ENCODE measurements at regions not wholly inside any gene's neighbourhood (a gene's known extent, or its start where the extent isn't known, plus 50 kb on each side); places are given as distances from the start of the nearest gene placed in this dataset.

DNA sequence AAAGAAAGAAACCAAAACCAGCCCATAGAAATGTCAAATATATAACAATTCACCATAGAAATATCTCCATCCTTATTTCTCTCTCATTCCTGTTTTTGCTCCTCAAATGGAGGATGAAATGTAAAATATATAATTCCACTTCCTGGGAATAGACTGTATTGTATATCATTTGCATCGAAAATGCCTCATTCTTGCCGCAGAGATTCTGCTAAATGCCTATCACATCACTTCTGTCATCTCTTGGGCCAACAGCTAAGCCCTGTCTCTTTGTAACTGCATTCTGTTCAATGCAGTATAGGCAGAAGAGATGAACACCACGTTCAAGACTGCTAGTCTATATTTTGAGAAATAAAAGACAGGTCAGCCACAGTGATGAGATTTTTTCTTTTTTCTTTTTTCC is 956.3 kb upstream of the SOX9 start:
- 64 to 79% (median 72%) methylated on average over 3 of the region's 3 CpGs for whole genome bisulfite sequencing, 3 donors
- Histone ChIP-seq H3K27ac (no peak overlapping the region), H3K36me3 (no peaks in the 10 kb centered on the region), H3K9me3 (no peaks in the 10 kb centered on the region), H3K4me3 (no peak overlapping the region), H3K4me1 (ENCODE audit: insufficient read depth) (no peaks in the 10 kb centered on the region), H3K27me3 (peaks cover 4% of the 10 kb centered on the region)
- TF ChIP-seq, protein P1, sequence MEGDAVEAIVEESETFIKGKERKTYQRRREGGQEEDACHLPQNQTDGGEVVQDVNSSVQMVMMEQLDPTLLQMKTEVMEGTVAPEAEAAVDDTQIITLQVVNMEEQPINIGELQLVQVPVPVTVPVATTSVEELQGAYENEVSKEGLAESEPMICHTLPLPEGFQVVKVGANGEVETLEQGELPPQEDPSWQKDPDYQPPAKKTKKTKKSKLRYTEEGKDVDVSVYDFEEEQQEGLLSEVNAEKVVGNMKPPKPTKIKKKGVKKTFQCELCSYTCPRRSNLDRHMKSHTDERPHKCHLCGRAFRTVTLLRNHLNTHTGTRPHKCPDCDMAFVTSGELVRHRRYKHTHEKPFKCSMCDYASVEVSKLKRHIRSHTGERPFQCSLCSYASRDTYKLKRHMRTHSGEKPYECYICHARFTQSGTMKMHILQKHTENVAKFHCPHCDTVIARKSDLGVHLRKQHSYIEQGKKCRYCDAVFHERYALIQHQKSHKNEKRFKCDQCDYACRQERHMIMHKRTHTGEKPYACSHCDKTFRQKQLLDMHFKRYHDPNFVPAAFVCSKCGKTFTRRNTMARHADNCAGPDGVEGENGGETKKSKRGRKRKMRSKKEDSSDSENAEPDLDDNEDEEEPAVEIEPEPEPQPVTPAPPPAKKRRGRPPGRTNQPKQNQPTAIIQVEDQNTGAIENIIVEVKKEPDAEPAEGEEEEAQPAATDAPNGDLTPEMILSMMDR (IDR thresholded peaks at IDR 0.05) = no peak
- TF ChIP-seq POLR2A (IDR thresholded peaks at IDR 0.05) = no peak
- no peak for TF ChIP-seq EP300 (IDR thresholded peaks at IDR 0.05)
- DNase-seq = no peak
- intact Hi-C loops (cut with DNase I) = no loop called here

DNA sequence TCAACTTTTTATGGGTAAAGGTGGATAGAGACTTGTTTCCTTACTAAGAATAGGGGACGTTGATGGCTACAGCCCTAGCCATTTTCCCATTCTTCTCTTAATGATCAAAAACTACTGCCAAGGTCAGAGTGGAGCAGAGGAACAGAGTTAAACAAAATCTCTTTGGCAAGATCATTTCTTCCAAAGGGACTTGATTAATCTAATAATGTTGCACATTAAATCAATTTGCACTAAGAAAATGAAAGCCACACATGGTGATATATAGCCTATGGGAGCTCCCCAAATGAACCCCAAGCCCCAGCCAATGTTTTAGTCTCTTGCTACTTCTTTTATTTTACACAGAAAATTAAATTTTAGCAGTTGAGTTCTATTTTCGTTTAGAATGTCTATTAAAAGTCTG is 954.5 kb upstream of the SOX9 start:
- no peak for DNase-seq
- Histone ChIP-seq H3K9me3 (no peaks in the 10 kb centered on the region), H3K36me3 (no peaks in the 10 kb centered on the region), H3K4me1 (ENCODE audit: insufficient read depth) (no peaks in the 10 kb centered on the region), H3K27ac (no peak overlapping the region), H3K4me3 (no peak overlapping the region), H3K27me3 (peaks cover 4% of the 10 kb centered on the region)
- TF ChIP-seq, protein P1 (IDR thresholded peaks at IDR 0.05) = no peak
- TF ChIP-seq POLR2A (IDR thresholded peaks at IDR 0.05) (no peak), EP300 (IDR thresholded peaks at IDR 0.05) (no peak)
- 5 to 22% (median 15%) methylated on average over 2 of the region's 2 CpGs for WGBS, 3 donors
- intact Hi-C loops (cut with DNase I) = no loop called here

DNA sequence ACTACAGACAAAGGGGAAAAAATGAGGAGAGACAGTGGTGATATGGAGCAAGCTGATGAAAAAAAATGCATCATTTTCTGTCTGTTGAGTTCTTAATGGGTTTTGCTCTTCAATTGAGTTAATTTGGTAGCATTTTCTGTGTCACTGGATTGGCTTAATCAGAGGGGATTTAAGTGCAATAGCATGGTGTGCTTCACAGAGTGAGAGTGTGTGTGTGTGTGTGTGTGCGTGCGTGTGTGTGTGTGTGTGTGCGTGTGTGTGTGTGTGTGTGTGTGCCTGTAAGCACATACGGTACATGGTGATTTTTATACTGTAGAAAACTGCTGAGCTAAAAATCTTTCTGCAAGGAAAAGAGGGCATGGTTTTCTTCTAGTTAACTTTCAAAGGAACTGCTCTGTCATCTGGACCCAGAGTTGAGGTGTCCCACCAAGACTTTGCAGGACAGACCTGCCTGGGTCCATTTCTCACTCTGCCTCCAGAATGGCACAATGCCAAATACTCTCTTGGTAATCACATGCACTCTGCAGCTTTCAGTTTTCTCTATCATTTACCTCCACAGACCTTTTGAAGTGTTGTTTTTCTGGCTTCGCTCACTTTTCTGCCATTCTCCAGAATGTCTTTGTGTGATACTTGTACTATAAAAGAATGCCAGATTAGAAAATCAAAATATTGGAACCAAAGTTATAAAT is 952.6 kb upstream of the SOX9 start:
- TF ChIP-seq POLR2A (IDR thresholded peaks at IDR 0.05) (no peak), EP300 (IDR thresholded peaks at IDR 0.05) (no peak)
- TF ChIP-seq, protein P1 (IDR thresholded peaks at IDR 0.05) = no peak
- no peaks in the 10 kb centered on the region for H3K36me3 ChIP-seq
- H3K4me3 ChIP-seq = no peak overlapping the region
- DNase-seq = no peak
- H3K27me3 ChIP-seq = peaks cover 4% of the 10 kb centered on the region
- no peak overlapping the region for H3K27ac ChIP-seq
- H3K4me1 ChIP-seq (ENCODE audit: insufficient read depth) = no peaks in the 10 kb centered on the region
- intact Hi-C loops (cut with DNase I) = no loop called here
- H3K9me3 ChIP-seq = no peaks in the 10 kb centered on the region
- 28 to 73% (median 56%) methylated on average over 5 of the region's 5 CpGs for WGBS, 3 donors

DNA sequence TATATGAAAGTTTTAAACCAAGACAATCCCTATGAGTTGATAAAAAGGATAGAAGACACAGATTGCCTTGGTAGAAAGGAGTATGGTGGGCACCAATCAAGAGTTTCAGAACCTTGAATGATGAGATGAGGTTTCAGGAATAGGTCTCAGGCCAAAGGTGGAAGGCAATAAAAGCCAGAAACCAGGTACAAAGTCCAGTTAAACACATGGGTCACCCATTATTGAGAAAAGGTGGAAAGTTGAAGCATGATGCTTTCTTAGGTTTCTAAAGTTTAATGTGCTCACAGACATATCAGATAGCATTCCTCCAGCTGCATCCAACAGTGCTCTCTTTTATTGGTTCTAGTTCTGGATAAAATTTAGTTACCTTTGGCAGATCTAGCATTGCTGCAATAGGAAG is 950.8 kb upstream of the SOX9 start:
- intact Hi-C loops (cut with DNase I) = loop anchor here in 1 of 4 donors (10.0 kb wide), 1 partner anchor 65 kb away; no protein-coding TSS in a partner anchor

More for the DNA sequence above, 950.8 kb upstream of the SOX9 start:
- H3K27me3 ChIP-seq = peaks cover 3% of the 10 kb centered on the region
- H3K9me3 ChIP-seq = no peaks in the 10 kb centered on the region
- H3K4me3 ChIP-seq = no peak overlapping the region
- no peaks in the 10 kb centered on the region for H3K36me3 ChIP-seq
- DNase-seq = no peak
- H3K27ac ChIP-seq = no peak overlapping the region
- TF ChIP-seq, protein P1 (IDR thresholded peaks at IDR 0.05) = no peak
- no peak for TF ChIP-seq POLR2A (IDR thresholded peaks at IDR 0.05)
- H3K4me1 ChIP-seq (ENCODE audit: insufficient read depth) = no peaks in the 10 kb centered on the region

Measured in ovary (tissue), 7 donors.